ENCODE measurements at regions not wholly inside any gene's neighbourhood (a gene's known extent, or its start where the extent isn't known, plus 50 kb on each side); places are given as distances from the start of the nearest gene placed in this dataset.

DNA sequence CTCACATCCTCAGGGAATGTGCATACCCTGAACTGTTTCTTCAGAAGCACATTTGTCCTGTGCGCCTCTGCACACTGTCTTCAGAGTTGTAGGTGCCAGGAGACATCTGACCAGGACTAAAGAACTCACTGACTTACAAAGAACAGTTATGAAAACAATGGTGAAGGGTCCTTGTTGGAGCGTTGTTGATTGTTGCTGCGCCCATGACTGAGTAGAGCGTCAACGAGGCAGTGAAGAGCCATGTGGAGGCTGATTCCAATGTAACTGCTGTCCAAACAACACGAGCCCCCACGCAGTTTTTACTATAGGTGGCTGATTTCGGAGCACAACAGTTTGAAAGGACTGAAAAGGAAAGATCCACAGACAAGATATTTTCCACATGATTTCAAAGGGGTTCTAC lies 380.3 kb downstream of the CDH26 start:
- intact Hi-C loops (cut with micrococcal nuclease): no loop called here
- Histone ChIP-seq H3K4me1 (ENCODE audit: insufficient read depth, low read length) (no peaks in the 10 kb centered on the region), H3K27ac (ENCODE audit: low read length) (no peak overlapping the region), H3F3A (ENCODE audit: low read length, unreplicated experiment) (no peaks in the 10 kb centered on the region), H3K9me2 (replicated peaks; ENCODE audit: low read length) (no peaks in the 10 kb centered on the region), H3K36me3 (ENCODE audit: low read depth, low read length) (no peaks in the 10 kb centered on the region), H3K9me3 (ENCODE audit: low read length) (0 out of 2 replicates have a peak, but pooled peaks cover 4% of the 10 kb centered on the region), H3K27me3 (ENCODE audit: low read length) (0 out of 2 replicates have a peak, but pooled peaks cover 3% of the 10 kb centered on the region), H3K79me2 (ENCODE audit: low read length) (no peaks in the 10 kb centered on the region), H4K20me1 (ENCODE audit: low read length) (no peaks in the 10 kb centered on the region), H3K9ac (ENCODE audit: low read length) (no peak overlapping the region), H2AFZ (ENCODE audit: low read length) (no peak overlapping the region), H3K4me2 (ENCODE audit: low read length) (no peak overlapping the region), H3K4me3 (ENCODE audit: low read length) (no peak overlapping the region)
- DNase-seq: no peak
- no TSS peak for BruUV-seq (replicated peaks)
- CTCF ChIA-PET: no interaction called here
- ATAC-seq: no peak
- POLR2A ChIA-PET (ENCODE audit: unreplicated experiment): no interaction called here
- TF ChIP-seq EZH2phosphoT487 (IDR thresholded peaks at IDR 0.05; ENCODE audit: borderline replicate concordance, low read length) (no peak), EZH2 (IDR thresholded peaks at IDR 0.05; ENCODE audit: low read length, unreplicated experiment) (no peak)
- TF ChIP-seq, protein P1, sequence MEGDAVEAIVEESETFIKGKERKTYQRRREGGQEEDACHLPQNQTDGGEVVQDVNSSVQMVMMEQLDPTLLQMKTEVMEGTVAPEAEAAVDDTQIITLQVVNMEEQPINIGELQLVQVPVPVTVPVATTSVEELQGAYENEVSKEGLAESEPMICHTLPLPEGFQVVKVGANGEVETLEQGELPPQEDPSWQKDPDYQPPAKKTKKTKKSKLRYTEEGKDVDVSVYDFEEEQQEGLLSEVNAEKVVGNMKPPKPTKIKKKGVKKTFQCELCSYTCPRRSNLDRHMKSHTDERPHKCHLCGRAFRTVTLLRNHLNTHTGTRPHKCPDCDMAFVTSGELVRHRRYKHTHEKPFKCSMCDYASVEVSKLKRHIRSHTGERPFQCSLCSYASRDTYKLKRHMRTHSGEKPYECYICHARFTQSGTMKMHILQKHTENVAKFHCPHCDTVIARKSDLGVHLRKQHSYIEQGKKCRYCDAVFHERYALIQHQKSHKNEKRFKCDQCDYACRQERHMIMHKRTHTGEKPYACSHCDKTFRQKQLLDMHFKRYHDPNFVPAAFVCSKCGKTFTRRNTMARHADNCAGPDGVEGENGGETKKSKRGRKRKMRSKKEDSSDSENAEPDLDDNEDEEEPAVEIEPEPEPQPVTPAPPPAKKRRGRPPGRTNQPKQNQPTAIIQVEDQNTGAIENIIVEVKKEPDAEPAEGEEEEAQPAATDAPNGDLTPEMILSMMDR (conservative IDR thresholded peaks at IDR 0.05; ENCODE audit: low read depth, low read length): no peak

DNA sequence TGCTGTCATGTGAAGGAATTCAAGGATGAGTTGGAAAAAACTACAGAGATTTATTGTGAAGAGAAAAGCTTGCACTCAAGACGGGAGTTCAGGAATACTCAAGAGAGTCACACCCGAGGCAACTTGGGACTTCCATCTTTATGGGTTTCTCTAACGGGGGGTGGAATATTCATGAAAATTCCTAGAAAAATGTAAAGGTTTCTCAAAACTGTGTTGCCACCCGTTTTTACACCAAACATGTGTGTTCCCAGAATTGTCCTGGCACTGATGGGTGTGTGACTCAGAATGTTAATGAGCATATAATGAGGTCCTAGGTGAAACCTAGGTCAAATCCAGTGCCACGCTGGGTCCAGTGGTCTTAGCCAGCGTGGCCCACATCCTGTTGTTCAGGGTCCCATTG lies 381.5 kb downstream of the CDH26 start:
- H3K4me2 ChIP-seq (ENCODE audit: low read length): no peak overlapping the region
- BruUV-seq (replicated peaks): no TSS peak
- intact Hi-C loops (cut with micrococcal nuclease): no loop called here
- no peak overlapping the region for H2AFZ ChIP-seq (ENCODE audit: low read length)
- no peaks in the 10 kb centered on the region for H3K4me1 ChIP-seq (ENCODE audit: insufficient read depth, low read length)
- H3K4me3 ChIP-seq (ENCODE audit: low read length): no peak overlapping the region
- 0 out of 2 replicates have a peak, but pooled peaks cover 4% of the 10 kb centered on the region for H3K9me3 ChIP-seq (ENCODE audit: low read length)
- H3F3A ChIP-seq (ENCODE audit: low read length, unreplicated experiment): no peaks in the 10 kb centered on the region
- H3K36me3 ChIP-seq (ENCODE audit: low read depth, low read length): no peaks in the 10 kb centered on the region
- ATAC-seq: no peak
- TF ChIP-seq, protein P1 (conservative IDR thresholded peaks at IDR 0.05; ENCODE audit: low read depth, low read length): no peak
- TF ChIP-seq EZH2 (IDR thresholded peaks at IDR 0.05; ENCODE audit: low read length, unreplicated experiment) (no peak), EZH2phosphoT487 (IDR thresholded peaks at IDR 0.05; ENCODE audit: borderline replicate concordance, low read length) (no peak)
- H3K9ac ChIP-seq (ENCODE audit: low read length): no peak overlapping the region
- DNase-seq: no peak
- H4K20me1 ChIP-seq (ENCODE audit: low read length): no peaks in the 10 kb centered on the region
- H3K27me3 ChIP-seq (ENCODE audit: low read length): 0 out of 2 replicates have a peak, but pooled peaks cover 3% of the 10 kb centered on the region
- CTCF ChIA-PET: no interaction called here
- H3K9me2 ChIP-seq (replicated peaks; ENCODE audit: low read length): no peaks in the 10 kb centered on the region
- H3K79me2 ChIP-seq (ENCODE audit: low read length): no peaks in the 10 kb centered on the region
- H3K27ac ChIP-seq (ENCODE audit: low read length): no peak overlapping the region
- POLR2A ChIA-PET (ENCODE audit: unreplicated experiment): no interaction called here

DNA sequence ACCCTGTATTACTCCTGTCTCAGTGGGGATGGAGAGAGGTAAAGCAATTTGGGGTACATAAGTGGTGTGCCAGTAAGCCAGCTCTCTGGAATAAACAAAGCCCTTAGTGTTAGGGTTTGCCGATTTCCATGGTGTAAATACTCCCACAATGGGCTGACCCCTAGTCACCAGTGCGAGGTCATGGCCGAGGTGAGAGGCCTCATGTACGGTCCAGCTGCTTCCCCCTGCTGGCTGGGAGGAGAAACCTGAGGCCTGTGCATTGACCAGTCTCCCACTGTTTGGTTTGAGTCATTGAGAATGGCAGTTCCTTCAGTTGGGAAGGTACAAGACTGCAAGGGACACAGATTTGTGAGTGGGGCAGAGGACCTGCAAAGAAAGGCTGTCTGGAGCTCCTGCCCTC lies 382.0 kb downstream of the CDH26 start:
- H3K27me3 ChIP-seq (ENCODE audit: low read length): 0 out of 2 replicates have a peak, but pooled peaks cover 2% of the 10 kb centered on the region

More for the DNA sequence above, 382.0 kb downstream of the CDH26 start:
- ChIA-PET POLR2A (ENCODE audit: unreplicated experiment) (no interaction called here), CTCF (no interaction called here)
- intact Hi-C loops (cut with micrococcal nuclease): no loop called here
- Histone ChIP-seq H3K9ac (ENCODE audit: low read length) (no peak overlapping the region), H3K79me2 (ENCODE audit: low read length) (no peaks in the 10 kb centered on the region), H3K4me3 (ENCODE audit: low read length) (no peak overlapping the region), H3K27ac (ENCODE audit: low read length) (no peak overlapping the region), H3K9me3 (ENCODE audit: low read length) (0 out of 2 replicates have a peak, but pooled peaks cover 4% of the 10 kb centered on the region), H3K9me2 (replicated peaks; ENCODE audit: low read length) (no peaks in the 10 kb centered on the region), H4K20me1 (ENCODE audit: low read length) (no peaks in the 10 kb centered on the region), H3K4me1 (ENCODE audit: insufficient read depth, low read length) (no peaks in the 10 kb centered on the region), H3K36me3 (ENCODE audit: low read depth, low read length) (no peaks in the 10 kb centered on the region), H3F3A (ENCODE audit: low read length, unreplicated experiment) (no peaks in the 10 kb centered on the region), H2AFZ (ENCODE audit: low read length) (no peak overlapping the region), H3K4me2 (ENCODE audit: low read length) (no peak overlapping the region)
- no peak for TF ChIP-seq EZH2 (IDR thresholded peaks at IDR 0.05; ENCODE audit: low read length, unreplicated experiment)
- TF ChIP-seq EZH2phosphoT487 (IDR thresholded peaks at IDR 0.05; ENCODE audit: borderline replicate concordance, low read length): no peak
- TF ChIP-seq, protein P1 (conservative IDR thresholded peaks at IDR 0.05; ENCODE audit: low read depth, low read length): no peak
- ATAC-seq: no peak
- no peak for DNase-seq
- BruUV-seq (replicated peaks): no TSS peak
